Body of pancreas (tissue), 4 donors: ENCODE measurements at regions not wholly inside any gene's neighbourhood (a gene's known extent, or its start where the extent isn't known, plus 50 kb on each side); places are given as distances from the start of the nearest gene placed in this dataset.

Source experiments
- ATAC-seq: fragments of 150-250 bp; one replicate; pipeline ENCODE4 v1.9.1; 2016
- DNase-seq, 4 donors: peaks; one replicate each; pipeline ENCODE4 v3.0.0-alpha.2; 2019
- H3K27ac ChIP-seq, 4 donors: fragments of 200-600 bp; sonication (generic); 1 replicate in 3 of 4; 2 replicates in 1 of 4; pipeline versions ENCODE4 v1.5.1 to v1.6.1; 2016 to 2019; ENCODE audit warnings: mild to moderate bottlenecking in 1 of 4, mixed read lengths in 1 of 4, moderate library complexity in 1 of 4
- H3K27me3 ChIP-seq, 2 donors: fragments of 200-600 bp; sonication (generic); one replicate each; pipeline ENCODE4 v1.6.0; 2016; ENCODE audit warnings: mild to moderate bottlenecking in 1 of 2
- H3K36me3 ChIP-seq, 2 donors: fragments of 200-600 bp; sonication (generic); replicated peaks in 1 of 2; 2 replicates each; pipeline ENCODE4 v1.5.1; 2016; ENCODE audit warnings: low read depth in 2 of 2; ENCODE audit not compliant: insufficient read depth in 1 of 2
- H3K4me1 ChIP-seq: fragments of 200-600 bp; sonication (generic); one replicate; pipeline ENCODE4 v1.6.0; 2016
- H3K4me3 ChIP-seq, 2 donors: fragments of 200-600 bp; sonication (generic); 1 replicate in 1 of 2; 2 replicates in 1 of 2; pipeline ENCODE4 v1.5.1; 2016 to 2019
- H3K9me3 ChIP-seq, 3 donors: fragments of 200-600 bp; sonication (generic); 1 replicate in 2 of 3; 2 replicates in 1 of 3; pipeline ENCODE4 v1.5.1; 2016
- POLR2A ChIP-seq, 3 donors: fragments of 450-650 bp; IDR thresholded peaks; one replicate each; pipeline ENCODE4 v1.6.1; 2016; ENCODE audit warnings: antibody characterized with exemption in 3 of 3, mild to moderate bottlenecking in 2 of 3
- WGBS, 2 donors: methylation state at CpG; one replicate each; pipeline ENCODE4 v1.1.5; 2017; 5-methylcytosine and 5-hydroxymethylcytosine counted together
- intact Hi-C: fragments of 100-400 bp; cut with DNase I; formaldehyde crosslinking; loops from one replicate; pipeline ENCODE4 v1.15.1; 2023
- TF ChIP-seq, protein P1 (sequence below), 7 experiments: fragments of 450-650 bp in 4 of 7; fragments of 200-600 bp in 3 of 7; sonication (generic) in 3 of 7; IDR thresholded peaks; one replicate each; pipeline ENCODE4 v1.5.1; 2016 to 2019; ENCODE audit warnings: antibody characterized with exemption in 7 of 7

DNA sequence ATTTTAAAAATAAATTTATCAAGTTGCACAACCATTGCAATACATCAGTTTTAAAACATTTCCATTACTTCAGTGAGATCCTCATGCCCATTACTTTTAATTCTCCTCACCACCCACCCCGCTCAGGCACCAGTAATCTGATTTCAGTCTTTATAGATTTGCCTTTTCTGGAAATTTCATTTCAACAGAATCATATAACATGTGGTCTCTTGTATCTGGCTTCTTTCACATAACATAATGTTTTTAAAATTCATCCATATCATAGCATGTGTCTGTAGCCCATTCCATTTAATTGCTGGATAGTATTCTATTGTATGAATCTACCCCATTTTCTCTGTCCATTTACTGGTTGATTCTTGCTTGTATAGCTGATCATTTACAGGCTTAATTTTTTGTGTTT lies 110.3 kb upstream of the TMEM108 start:
- no peak overlapping the region for H3K27ac ChIP-seq
- WGBS, 2 donors = 88 to 91% methylated on average over 1 of the region's 1 CpG
- no peaks in the 10 kb centered on the region for H3K36me3 ChIP-seq
- H3K4me3 ChIP-seq = no peak overlapping the region
- DNase-seq = no peak
- intact Hi-C loops = no loop called here
- no peak for TF ChIP-seq POLR2A (IDR thresholded peaks at IDR 0.05)
- TF ChIP-seq, protein P1, sequence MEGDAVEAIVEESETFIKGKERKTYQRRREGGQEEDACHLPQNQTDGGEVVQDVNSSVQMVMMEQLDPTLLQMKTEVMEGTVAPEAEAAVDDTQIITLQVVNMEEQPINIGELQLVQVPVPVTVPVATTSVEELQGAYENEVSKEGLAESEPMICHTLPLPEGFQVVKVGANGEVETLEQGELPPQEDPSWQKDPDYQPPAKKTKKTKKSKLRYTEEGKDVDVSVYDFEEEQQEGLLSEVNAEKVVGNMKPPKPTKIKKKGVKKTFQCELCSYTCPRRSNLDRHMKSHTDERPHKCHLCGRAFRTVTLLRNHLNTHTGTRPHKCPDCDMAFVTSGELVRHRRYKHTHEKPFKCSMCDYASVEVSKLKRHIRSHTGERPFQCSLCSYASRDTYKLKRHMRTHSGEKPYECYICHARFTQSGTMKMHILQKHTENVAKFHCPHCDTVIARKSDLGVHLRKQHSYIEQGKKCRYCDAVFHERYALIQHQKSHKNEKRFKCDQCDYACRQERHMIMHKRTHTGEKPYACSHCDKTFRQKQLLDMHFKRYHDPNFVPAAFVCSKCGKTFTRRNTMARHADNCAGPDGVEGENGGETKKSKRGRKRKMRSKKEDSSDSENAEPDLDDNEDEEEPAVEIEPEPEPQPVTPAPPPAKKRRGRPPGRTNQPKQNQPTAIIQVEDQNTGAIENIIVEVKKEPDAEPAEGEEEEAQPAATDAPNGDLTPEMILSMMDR (IDR thresholded peaks at IDR 0.05) = no peak
- no peaks in the 10 kb centered on the region for H3K27me3 ChIP-seq
- H3K9me3 ChIP-seq = no peaks in the 10 kb centered on the region
- ATAC-seq = no peak
- H3K4me1 ChIP-seq = no peaks in the 10 kb centered on the region

DNA sequence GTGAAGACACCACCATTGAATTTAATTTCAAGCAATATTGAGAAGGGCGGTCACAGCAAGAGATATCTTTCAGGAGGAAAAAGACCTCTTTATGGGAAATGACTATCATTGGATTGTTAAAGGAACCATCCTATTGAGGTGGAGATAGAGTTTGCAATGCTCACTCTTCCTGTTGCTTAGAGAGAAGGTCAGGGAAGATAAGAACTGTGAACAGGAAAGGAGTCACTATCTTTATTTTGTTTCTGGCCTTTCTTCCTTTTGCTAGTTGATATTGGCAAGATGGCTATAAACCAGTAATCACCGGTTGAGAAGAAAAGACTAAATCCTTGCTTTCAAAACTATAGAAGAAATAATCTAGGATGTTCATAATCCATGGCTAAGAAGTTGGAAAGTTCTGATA lies 112.1 kb upstream of the TMEM108 start:
- no peak for TF ChIP-seq POLR2A (IDR thresholded peaks at IDR 0.05)
- TF ChIP-seq, protein P1 (IDR thresholded peaks at IDR 0.05) = no peak
- Histone ChIP-seq H3K27me3 (no peaks in the 10 kb centered on the region), H3K4me3 (no peak overlapping the region), H3K9me3 (no peaks in the 10 kb centered on the region), H3K36me3 (no peaks in the 10 kb centered on the region), H3K4me1 (no peaks in the 10 kb centered on the region), H3K27ac (no peak overlapping the region)
- 70 to 88% methylated on average over 2 of the region's 2 CpGs for WGBS, 2 donors
- DNase-seq (no peak), ATAC-seq (no peak)
- intact Hi-C loops = no loop called here

- Histone ChIP-seq H3K27me3 (no peaks in the 10 kb centered on the region), H3K9me3 (no peaks in the 10 kb centered on the region), H3K36me3 (no peaks in the 10 kb centered on the region), H3K4me3 (no peak overlapping the region), H3K4me1 (no peaks in the 10 kb centered on the region), H3K27ac (no peak overlapping the region)
- intact Hi-C loops = no loop called here
- no peak for TF ChIP-seq POLR2A (IDR thresholded peaks at IDR 0.05)
- TF ChIP-seq, protein P1 (IDR thresholded peaks at IDR 0.05) = no peak
- DNase-seq (no peak), ATAC-seq (no peak)
- WGBS, 2 donors = 82 to 85% methylated on average over 4 of the region's 4 CpGs
Measured at GRCh38 chr3:132925256-132925930, 112.8 kb upstream of the TMEM108 start.

GRCh38 chr3:132916096-132916495 lies 122.1 kb upstream of the TMEM108 start:
- H3K36me3 ChIP-seq = no peaks in the 10 kb centered on the region
- 54 to 64% methylated on average over 1 of the region's 1 CpG for WGBS, 2 donors
- no peaks in the 10 kb centered on the region for H3K9me3 ChIP-seq
- intact Hi-C loops = no loop called here
- H3K27ac ChIP-seq = no peak overlapping the region
- no peaks in the 10 kb centered on the region for H3K27me3 ChIP-seq
- no peaks in the 10 kb centered on the region for H3K4me1 ChIP-seq
- ATAC-seq (no peak), DNase-seq (no peak)
- no peak overlapping the region for H3K4me3 ChIP-seq
- TF ChIP-seq POLR2A (IDR thresholded peaks at IDR 0.05) = no peak
- TF ChIP-seq, protein P1 (IDR thresholded peaks at IDR 0.05) = no peak

DNA sequence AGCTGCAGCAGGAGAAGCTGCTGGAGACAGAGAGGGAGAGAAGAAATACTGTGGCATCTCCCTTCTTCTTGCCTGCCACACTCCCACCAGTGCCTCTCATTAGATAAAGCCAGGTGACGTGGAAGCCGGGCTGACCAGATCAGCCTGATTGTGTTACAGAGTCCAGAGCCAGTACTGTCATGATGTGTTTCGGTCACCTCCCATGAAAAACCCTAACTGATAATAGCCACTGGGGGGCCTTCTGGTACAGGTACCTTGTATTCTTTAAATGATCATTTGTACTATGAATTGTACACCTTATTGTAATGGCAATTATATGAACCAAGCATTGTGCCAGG lies 125.8 kb upstream of the TMEM108 start:
- Histone ChIP-seq H3K4me1 (no peaks in the 10 kb centered on the region), H3K9me3 (no peaks in the 10 kb centered on the region), H3K27ac (no peak overlapping the region), H3K36me3 (no peaks in the 10 kb centered on the region), H3K27me3 (no peaks in the 10 kb centered on the region), H3K4me3 (no peak overlapping the region)
- intact Hi-C loops = no loop called here
- TF ChIP-seq, protein P1 (IDR thresholded peaks at IDR 0.05) = no peak
- no peak for TF ChIP-seq POLR2A (IDR thresholded peaks at IDR 0.05)
- ATAC-seq = no peak
- DNase-seq = no peak
- WGBS, 2 donors = 78 to 86% methylated on average over 3 of the region's 3 CpGs
